ENCODE measurements at regions not wholly inside any gene's neighbourhood (a gene's known extent, or its start where the extent isn't known, plus 50 kb on each side); places are given as distances from the start of the nearest gene placed in this dataset.

DNA sequence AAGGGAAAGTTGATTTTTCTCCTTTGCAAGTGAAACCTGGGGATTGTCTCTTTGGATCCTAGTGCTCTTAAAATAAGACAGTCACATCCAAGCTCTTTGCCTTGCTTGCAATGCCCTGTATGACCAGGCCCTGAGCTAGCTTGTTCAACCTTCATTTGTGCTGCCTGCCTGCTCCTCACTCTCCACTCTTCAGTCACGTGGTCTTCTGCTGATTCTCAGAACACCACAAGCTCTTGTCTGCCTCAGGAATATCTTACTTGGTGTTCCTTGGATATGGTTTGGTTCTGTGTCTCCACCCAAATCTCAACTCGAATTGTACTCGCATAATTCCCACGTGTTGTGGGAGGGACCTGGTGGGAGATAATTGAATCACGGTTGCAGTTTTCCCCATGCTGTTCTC, 318.7 kb downstream of the RMST start:
- WGBS, 2 donors = 86 to 92% methylated on average over 5 of the region's 5 CpGs
- H3K9me3 ChIP-seq (ENCODE audit: control insufficient read depth in 4 of 4, insufficient read depth in 3 of 4, low read length in 3 of 4) = peaks cover 0 to 9% (median 0%) of the 10 kb centered on the region in 4 donors
- no peaks in the 10 kb centered on the region for H3K4me1 ChIP-seq (ENCODE audit: control insufficient read depth in 5 of 5, insufficient read depth in 5 of 5, low read length in 5 of 5)
- H3K27ac ChIP-seq (ENCODE audit: low read depth in 1 of 2, low read length in 1 of 2) = no peak overlapping the region
- H3K4me3 ChIP-seq = no peak overlapping the region
- no peak for DNase-seq
- TF ChIP-seq, protein P1, sequence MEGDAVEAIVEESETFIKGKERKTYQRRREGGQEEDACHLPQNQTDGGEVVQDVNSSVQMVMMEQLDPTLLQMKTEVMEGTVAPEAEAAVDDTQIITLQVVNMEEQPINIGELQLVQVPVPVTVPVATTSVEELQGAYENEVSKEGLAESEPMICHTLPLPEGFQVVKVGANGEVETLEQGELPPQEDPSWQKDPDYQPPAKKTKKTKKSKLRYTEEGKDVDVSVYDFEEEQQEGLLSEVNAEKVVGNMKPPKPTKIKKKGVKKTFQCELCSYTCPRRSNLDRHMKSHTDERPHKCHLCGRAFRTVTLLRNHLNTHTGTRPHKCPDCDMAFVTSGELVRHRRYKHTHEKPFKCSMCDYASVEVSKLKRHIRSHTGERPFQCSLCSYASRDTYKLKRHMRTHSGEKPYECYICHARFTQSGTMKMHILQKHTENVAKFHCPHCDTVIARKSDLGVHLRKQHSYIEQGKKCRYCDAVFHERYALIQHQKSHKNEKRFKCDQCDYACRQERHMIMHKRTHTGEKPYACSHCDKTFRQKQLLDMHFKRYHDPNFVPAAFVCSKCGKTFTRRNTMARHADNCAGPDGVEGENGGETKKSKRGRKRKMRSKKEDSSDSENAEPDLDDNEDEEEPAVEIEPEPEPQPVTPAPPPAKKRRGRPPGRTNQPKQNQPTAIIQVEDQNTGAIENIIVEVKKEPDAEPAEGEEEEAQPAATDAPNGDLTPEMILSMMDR (IDR thresholded peaks at IDR 0.05; ENCODE audit: control extremely low read depth, extremely low read depth) = no peak
- no peaks in the 10 kb centered on the region for H3K27me3 ChIP-seq (ENCODE audit: control insufficient read depth in 3 of 3, insufficient read depth in 3 of 3, low read length in 2 of 3)
- no peaks in the 10 kb centered on the region for H3K36me3 ChIP-seq (ENCODE audit: control insufficient read depth in 4 of 4, insufficient read depth in 4 of 4, low read length in 4 of 4)
- no peak for ATAC-seq (ENCODE audit: insufficient read depth, low FRiP score)
- H3K9ac ChIP-seq (ENCODE audit: insufficient read depth in 1 of 2, low read length in 2 of 2) = no peak overlapping the region

DNA sequence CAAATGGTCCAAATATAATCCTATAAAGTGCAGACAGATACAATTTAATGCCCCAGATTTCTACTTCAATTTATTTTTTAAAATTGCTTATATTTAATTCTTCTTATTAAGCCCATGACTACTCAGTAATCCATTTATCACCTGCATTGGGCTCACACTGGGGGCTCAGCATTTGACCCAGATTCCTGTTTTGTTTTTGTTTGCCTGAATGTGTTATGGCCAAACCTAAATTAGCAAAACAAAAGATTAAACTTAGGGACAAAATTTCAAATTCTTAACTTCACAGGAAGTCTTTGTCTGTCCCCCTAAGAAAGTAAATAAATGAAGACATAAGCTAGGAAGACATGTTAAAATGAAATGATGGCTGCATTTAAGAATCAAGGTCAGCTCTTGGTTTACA, 322.3 kb downstream of the RMST start:
- TF ChIP-seq, protein P1 (IDR thresholded peaks at IDR 0.05; ENCODE audit: control extremely low read depth, extremely low read depth) = no peak

GRCh38 chr12:97790281-97790680, 327.7 kb downstream of the RMST start:
- 79 to 92% methylated on average over 1 of the region's 1 CpG for WGBS, 2 donors
- H3K4me1 ChIP-seq (ENCODE audit: control insufficient read depth in 5 of 5, insufficient read depth in 5 of 5, low read length in 5 of 5) = no peaks in the 10 kb centered on the region
- H3K4me3 ChIP-seq = no peak overlapping the region
- no peaks in the 10 kb centered on the region for H3K36me3 ChIP-seq (ENCODE audit: control insufficient read depth in 4 of 4, insufficient read depth in 4 of 4, low read length in 4 of 4)
- TF ChIP-seq, protein P1 (IDR thresholded peaks at IDR 0.05; ENCODE audit: control extremely low read depth, extremely low read depth) = no peak
- DNase-seq (peak in 2 of 3 donors; percentile 24 to 68), ATAC-seq (ENCODE audit: insufficient read depth, low FRiP score) (no peak)
- no peak overlapping the region for H3K27ac ChIP-seq (ENCODE audit: low read depth in 1 of 2, low read length in 1 of 2)
- no peak overlapping the region for H3K9ac ChIP-seq (ENCODE audit: insufficient read depth in 1 of 2, low read length in 2 of 2)
- no peaks in the 10 kb centered on the region for H3K27me3 ChIP-seq (ENCODE audit: control insufficient read depth in 3 of 3, insufficient read depth in 3 of 3, low read length in 2 of 3)
- H3K9me3 ChIP-seq (ENCODE audit: control insufficient read depth in 4 of 4, insufficient read depth in 3 of 4, low read length in 3 of 4) = peaks cover 0 to 5% (median 3%) of the 10 kb centered on the region in 4 donors

More for the DNA sequence above, 322.3 kb downstream of the RMST start:
- Histone ChIP-seq H3K27me3 (ENCODE audit: control insufficient read depth in 3 of 3, insufficient read depth in 3 of 3, low read length in 2 of 3) (no peaks in the 10 kb centered on the region), H3K4me3 (no peak overlapping the region), H3K9ac (ENCODE audit: insufficient read depth in 1 of 2, low read length in 2 of 2) (no peak overlapping the region), H3K9me3 (ENCODE audit: control insufficient read depth in 4 of 4, insufficient read depth in 3 of 4, low read length in 3 of 4) (no peaks in the 10 kb centered on the region), H3K4me1 (ENCODE audit: control insufficient read depth in 5 of 5, insufficient read depth in 5 of 5, low read length in 5 of 5) (no peaks in the 10 kb centered on the region), H3K27ac (ENCODE audit: low read depth in 1 of 2, low read length in 1 of 2) (no peak overlapping the region), H3K36me3 (ENCODE audit: control insufficient read depth in 4 of 4, insufficient read depth in 4 of 4, low read length in 4 of 4) (no peaks in the 10 kb centered on the region)
- ATAC-seq (ENCODE audit: insufficient read depth, low FRiP score) (no peak), DNase-seq (no peak)

- no peak for ATAC-seq (ENCODE audit: insufficient read depth, low FRiP score)
- H3K36me3 ChIP-seq (ENCODE audit: control insufficient read depth in 4 of 4, insufficient read depth in 4 of 4, low read length in 4 of 4) = no peaks in the 10 kb centered on the region
- H3K9me3 ChIP-seq (ENCODE audit: control insufficient read depth in 4 of 4, insufficient read depth in 3 of 4, low read length in 3 of 4) = peaks cover 0 to 2% (median 2%) of the 10 kb centered on the region in 4 donors
- no peak overlapping the region for H3K4me3 ChIP-seq
- 86 to 87% methylated on average over 3 of the region's 3 CpGs for WGBS, 2 donors
- TF ChIP-seq, protein P1 (IDR thresholded peaks at IDR 0.05; ENCODE audit: control extremely low read depth, extremely low read depth) = no peak
- no peak overlapping the region for H3K27ac ChIP-seq (ENCODE audit: low read depth in 1 of 2, low read length in 1 of 2)
- DNase-seq = no peak
- H3K4me1 ChIP-seq (ENCODE audit: control insufficient read depth in 5 of 5, insufficient read depth in 5 of 5, low read length in 5 of 5) = no peaks in the 10 kb centered on the region
- no peaks in the 10 kb centered on the region for H3K27me3 ChIP-seq (ENCODE audit: control insufficient read depth in 3 of 3, insufficient read depth in 3 of 3, low read length in 2 of 3)
- no peak overlapping the region for H3K9ac ChIP-seq (ENCODE audit: insufficient read depth in 1 of 2, low read length in 2 of 2)
Observed at GRCh38 chr12:97797473-97797872, 334.9 kb downstream of the RMST start.
